CD8-positive, alpha-beta memory T cell (primary cell): ENCODE measurements at regions not wholly inside any gene's neighbourhood (a gene's known extent, or its start where the extent isn't known, plus 50 kb on each side); places are given as distances from the start of the nearest gene placed in this dataset.

Experiments
- CTCF ChIA-PET: fragments of 350-600 bp; sonication (Branson Sonifier 250); formaldehyde crosslinking; loops from one replicate; lab custom pipeline; 2021; ENCODE audit warnings: antibody characterized with exemption; lab: Charles Lee
- POLR2A ChIA-PET: fragments of 350-600 bp; sonication (Branson Sonifier 250); formaldehyde crosslinking; loops from one replicate; lab custom pipeline; 2021; ENCODE audit warnings: antibody characterized with exemption; lab: Charles Lee
- DNase-seq, 5 donors: peaks; one replicate each; pipeline versions ENCODE4 v3.0.0 to v3.0.0-alpha.2; 2020 to 2022; ENCODE audit warnings: mixed read lengths in 1 of 5
- H3K27ac ChIP-seq: one replicate; pipeline ENCODE4 v1.7.0; 2013; ENCODE audit warnings: low read depth, mild to moderate bottlenecking, low read length, moderate library complexity
- H3K27me3 ChIP-seq: 2 replicates; pipeline ENCODE4 v1.7.0; 2013; ENCODE audit warnings: low read length, mild to moderate bottlenecking; ENCODE audit not compliant: insufficient read depth, poor library complexity, severe bottlenecking
- H3K36me3 ChIP-seq: 2 replicates; pipeline ENCODE4 v1.7.0; 2013; ENCODE audit warnings: mild to moderate bottlenecking, low read length, moderate library complexity; ENCODE audit not compliant: insufficient read depth
- H3K4me1 ChIP-seq: 2 replicates; pipeline ENCODE4 v1.7.0; 2013; ENCODE audit warnings: mild to moderate bottlenecking, low read length, moderate library complexity; ENCODE audit not compliant: insufficient read depth
- H3K4me3 ChIP-seq: 2 replicates; pipeline ENCODE4 v1.7.0; 2013; ENCODE audit warnings: mild to moderate bottlenecking, low read length
- H3K9me3 ChIP-seq: 2 replicates; pipeline ENCODE4 v1.7.0; 2013; ENCODE audit warnings: mild to moderate bottlenecking, low read length
- H3K27ac Mint-ChIP-seq, 8 donors: one replicate each; pipeline ENCODE4 v1.8.0; 2020 to 2021; ENCODE audit warnings: mixed read lengths in 8 of 8, mild to moderate bottlenecking in 6 of 8, inconsistent platforms in 3 of 8, moderate library complexity in 3 of 8
- H3K27me3 Mint-ChIP-seq, 2 donors: one replicate each; pipeline ENCODE4 v1.8.0; 2020 to 2021; ENCODE audit warnings: mixed read lengths in 2 of 2, mild to moderate bottlenecking in 1 of 2, moderate library complexity in 1 of 2
- H3K36me3 Mint-ChIP-seq, 3 donors: one replicate each; pipeline ENCODE4 v1.8.0; 2020 to 2021; ENCODE audit warnings: mixed read lengths in 3 of 3, inconsistent platforms in 1 of 3, mild to moderate bottlenecking in 1 of 3
- H3K4me1 Mint-ChIP-seq, 3 donors: one replicate each; pipeline ENCODE4 v1.8.0; 2020 to 2021; ENCODE audit warnings: mixed read lengths in 3 of 3, inconsistent platforms in 1 of 3, mild to moderate bottlenecking in 1 of 3
- H3K4me3 Mint-ChIP-seq, 7 donors: one replicate each; pipeline ENCODE4 v1.8.0; 2020 to 2021; ENCODE audit warnings: mixed read lengths in 7 of 7, mild to moderate bottlenecking in 6 of 7, moderate library complexity in 4 of 7, inconsistent platforms in 2 of 7
- H3K9me3 Mint-ChIP-seq, 5 donors: one replicate each; pipeline ENCODE4 v1.8.0; 2020 to 2022; ENCODE audit warnings: mixed read lengths in 5 of 5, mild to moderate bottlenecking in 3 of 5, moderate library complexity in 2 of 5, inconsistent platforms in 1 of 5

- Mint-ChIP-seq H3K27me3 (no peaks in the 10 kb centered on the region), H3K27ac (no peak overlapping the region), H3K9me3 (peaks cover 0 to 6% (median 2%) of the 10 kb centered on the region in 5 donors), H3K36me3 (no peaks in the 10 kb centered on the region), H3K4me3 (no peak overlapping the region), H3K4me1 (no peaks in the 10 kb centered on the region)
- Histone ChIP-seq H3K27ac (no peak overlapping the region), H3K4me1 (no peaks in the 10 kb centered on the region), H3K4me3 (no peak overlapping the region), H3K9me3 (no peaks in the 10 kb centered on the region), H3K36me3 (no peaks in the 10 kb centered on the region), H3K27me3 (no peaks in the 10 kb centered on the region)
- ChIA-PET POLR2A (no interaction called here), CTCF (no interaction called here)
- DNase-seq = no peak
Observed at GRCh38 chr15:95095250-95095649, 863.9 kb downstream of the MCTP2 start.

- H3K36me3 Mint-ChIP-seq = no peaks in the 10 kb centered on the region
- H3K36me3 ChIP-seq = no peaks in the 10 kb centered on the region
- no peak overlapping the region for H3K27ac Mint-ChIP-seq
- no peaks in the 10 kb centered on the region for H3K27me3 Mint-ChIP-seq
- no peaks in the 10 kb centered on the region for H3K27me3 ChIP-seq
- no peak for DNase-seq
- ChIA-PET POLR2A (no interaction called here), CTCF (no interaction called here)
- no peaks in the 10 kb centered on the region for H3K4me1 ChIP-seq
- H3K9me3 ChIP-seq = no peaks in the 10 kb centered on the region
- H3K27ac ChIP-seq = no peak overlapping the region
- H3K9me3 Mint-ChIP-seq = peaks cover 0 to 5% (median 2%) of the 10 kb centered on the region in 5 donors
- H3K4me1 Mint-ChIP-seq = no peaks in the 10 kb centered on the region
- H3K4me3 ChIP-seq = no peak overlapping the region
- H3K4me3 Mint-ChIP-seq = no peak overlapping the region
Observed at GRCh38 chr15:95096651-95097050, 865.3 kb downstream of the MCTP2 start.

GRCh38 chr15:95097361-95097760, 866.0 kb downstream of the MCTP2 start:
- H3K27me3 Mint-ChIP-seq = no peaks in the 10 kb centered on the region
- CTCF ChIA-PET = no interaction called here
- Histone ChIP-seq H3K27me3 (no peaks in the 10 kb centered on the region), H3K4me3 (no peak overlapping the region), H3K36me3 (no peaks in the 10 kb centered on the region), H3K4me1 (no peaks in the 10 kb centered on the region), H3K27ac (no peak overlapping the region), H3K9me3 (no peaks in the 10 kb centered on the region)
- peaks cover 0 to 5% (median 4%) of the 10 kb centered on the region in 5 donors for H3K9me3 Mint-ChIP-seq
- H3K4me1 Mint-ChIP-seq = no peaks in the 10 kb centered on the region
- POLR2A ChIA-PET = no interaction called here
- DNase-seq = no peak
- no peak overlapping the region for H3K27ac Mint-ChIP-seq
- no peak overlapping the region for H3K4me3 Mint-ChIP-seq
- no peaks in the 10 kb centered on the region for H3K36me3 Mint-ChIP-seq

GRCh38 chr15:95105229-95105628, 873.9 kb downstream of the MCTP2 start:
- Histone ChIP-seq H3K4me3 (no peak overlapping the region), H3K27ac (no peak overlapping the region), H3K27me3 (no peaks in the 10 kb centered on the region), H3K9me3 (no peaks in the 10 kb centered on the region), H3K36me3 (no peaks in the 10 kb centered on the region), H3K4me1 (no peaks in the 10 kb centered on the region)
- ChIA-PET POLR2A (no interaction called here), CTCF (no interaction called here)
- H3K27me3 Mint-ChIP-seq = no peaks in the 10 kb centered on the region
- H3K4me1 Mint-ChIP-seq = no peaks in the 10 kb centered on the region
- H3K27ac Mint-ChIP-seq = no peak overlapping the region
- no peak overlapping the region for H3K4me3 Mint-ChIP-seq
- DNase-seq = no peak
- H3K9me3 Mint-ChIP-seq = peaks cover 0 to 5% (median 3%) of the 10 kb centered on the region in 5 donors
- no peaks in the 10 kb centered on the region for H3K36me3 Mint-ChIP-seq

GRCh38 chr15:95106801-95107200, 875.4 kb downstream of the MCTP2 start:
- Histone ChIP-seq H3K27me3 (no peaks in the 10 kb centered on the region), H3K36me3 (no peaks in the 10 kb centered on the region), H3K9me3 (no peaks in the 10 kb centered on the region), H3K4me1 (no peaks in the 10 kb centered on the region), H3K4me3 (no peak overlapping the region), H3K27ac (no peak overlapping the region)
- ChIA-PET POLR2A (no interaction called here), CTCF (no interaction called here)
- Mint-ChIP-seq H3K27ac (no peak overlapping the region), H3K36me3 (no peaks in the 10 kb centered on the region), H3K4me3 (no peak overlapping the region), H3K9me3 (peaks cover 0 to 4% (median 0%) of the 10 kb centered on the region in 5 donors), H3K4me1 (no peaks in the 10 kb centered on the region), H3K27me3 (no peaks in the 10 kb centered on the region)
- DNase-seq = no peak

- Mint-ChIP-seq H3K9me3 (no peaks in the 10 kb centered on the region), H3K27me3 (peaks cover 0 to under 1% of the 10 kb centered on the region in 2 donors), H3K27ac (no peak overlapping the region), H3K36me3 (no peaks in the 10 kb centered on the region), H3K4me1 (no peaks in the 10 kb centered on the region), H3K4me3 (no peak overlapping the region)
- no peaks in the 10 kb centered on the region for H3K36me3 ChIP-seq
- no peaks in the 10 kb centered on the region for H3K9me3 ChIP-seq
- DNase-seq = no peak
- H3K4me3 ChIP-seq = no peak overlapping the region
- no peaks in the 10 kb centered on the region for H3K27me3 ChIP-seq
- CTCF ChIA-PET = no interaction called here
- H3K27ac ChIP-seq = no peak overlapping the region
- no peaks in the 10 kb centered on the region for H3K4me1 ChIP-seq
- POLR2A ChIA-PET = no interaction called here
Observed at GRCh38 chr15:95108673-95109072, 877.3 kb downstream of the MCTP2 start.

GRCh38 chr15:95111969-95112368, 880.6 kb downstream of the MCTP2 start:
- H3K36me3 Mint-ChIP-seq = no peaks in the 10 kb centered on the region
- H3K36me3 ChIP-seq = no peaks in the 10 kb centered on the region
- H3K27me3 ChIP-seq = no peaks in the 10 kb centered on the region
- H3K4me3 ChIP-seq = no peak overlapping the region
- no peak overlapping the region for H3K4me3 Mint-ChIP-seq
- no peaks in the 10 kb centered on the region for H3K4me1 ChIP-seq
- H3K27me3 Mint-ChIP-seq = peaks cover 0 to 3% of the 10 kb centered on the region in 2 donors
- no peak for DNase-seq
- no peak overlapping the region for H3K27ac Mint-ChIP-seq
- no peak overlapping the region for H3K27ac ChIP-seq
- H3K4me1 Mint-ChIP-seq = no peaks in the 10 kb centered on the region
- no peaks in the 10 kb centered on the region for H3K9me3 Mint-ChIP-seq
- H3K9me3 ChIP-seq = no peaks in the 10 kb centered on the region
- ChIA-PET CTCF (no interaction called here), POLR2A (no interaction called here)

GRCh38 chr15:95113041-95113440, 881.7 kb downstream of the MCTP2 start:
- DNase-seq = no peak
- no peak overlapping the region for H3K27ac ChIP-seq
- ChIA-PET CTCF (no interaction called here), POLR2A (no interaction called here)
- Mint-ChIP-seq H3K4me3 (no peak overlapping the region), H3K9me3 (no peaks in the 10 kb centered on the region), H3K27me3 (peaks cover 0 to 3% of the 10 kb centered on the region in 2 donors), H3K27ac (no peak overlapping the region), H3K36me3 (no peaks in the 10 kb centered on the region), H3K4me1 (no peaks in the 10 kb centered on the region)
- H3K9me3 ChIP-seq = no peaks in the 10 kb centered on the region
- H3K36me3 ChIP-seq = no peaks in the 10 kb centered on the region
- H3K4me3 ChIP-seq = no peak overlapping the region
- H3K27me3 ChIP-seq = no peaks in the 10 kb centered on the region
- no peaks in the 10 kb centered on the region for H3K4me1 ChIP-seq

- no peak overlapping the region for H3K4me3 Mint-ChIP-seq
- ChIA-PET POLR2A (no interaction called here), CTCF (no interaction called here)
- no peaks in the 10 kb centered on the region for H3K36me3 Mint-ChIP-seq
- no peaks in the 10 kb centered on the region for H3K27me3 Mint-ChIP-seq
- Histone ChIP-seq H3K27ac (no peak overlapping the region), H3K4me3 (no peak overlapping the region), H3K4me1 (no peaks in the 10 kb centered on the region), H3K9me3 (no peaks in the 10 kb centered on the region), H3K27me3 (no peaks in the 10 kb centered on the region), H3K36me3 (no peaks in the 10 kb centered on the region)
- peaks cover 0 to 3% (median 0%) of the 10 kb centered on the region in 5 donors for H3K9me3 Mint-ChIP-seq
- DNase-seq = no peak
- H3K27ac Mint-ChIP-seq = no peak overlapping the region
- no peaks in the 10 kb centered on the region for H3K4me1 Mint-ChIP-seq
Observed at GRCh38 chr15:95119041-95119610, 887.8 kb downstream of the MCTP2 start.
